ENCODE measurements at regions not wholly inside any gene's neighbourhood (a gene's known extent, or its start where the extent isn't known, plus 50 kb on each side); places are given as distances from the start of the nearest gene placed in this dataset.

DNA sequence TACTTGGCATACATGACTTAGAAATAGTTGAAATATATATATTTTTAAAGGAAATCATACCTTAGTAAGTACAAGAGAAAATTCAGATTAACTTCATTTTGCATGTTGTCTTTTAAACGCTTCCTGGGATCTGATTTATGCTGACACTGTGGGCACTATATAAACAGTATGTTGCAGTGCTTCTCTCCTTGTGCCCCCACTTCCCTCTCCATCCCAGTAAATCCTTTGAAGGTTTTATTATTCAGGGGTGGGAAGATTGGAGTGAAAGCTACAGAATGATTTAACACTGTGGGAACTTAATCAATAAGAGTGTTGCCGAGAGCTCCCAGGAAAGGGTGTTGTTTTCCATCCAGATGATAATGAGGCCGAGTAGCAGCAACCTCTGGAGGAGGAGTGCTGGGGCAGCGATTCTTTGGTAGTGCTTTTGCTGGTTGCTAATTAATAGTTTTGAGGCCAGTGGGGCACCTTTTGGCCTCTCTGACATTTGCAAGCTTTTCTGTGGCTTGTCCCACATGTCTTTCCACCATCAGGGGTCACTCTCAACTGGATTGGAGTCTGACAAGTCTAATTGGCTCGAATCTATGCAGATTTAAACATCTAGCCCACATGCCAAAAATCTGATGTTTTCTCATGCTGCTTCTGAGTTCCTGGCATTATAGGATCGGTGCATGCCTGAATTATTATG lies 183.0 kb upstream of the MMS22L start:
- TF ChIP-seq, protein P1, sequence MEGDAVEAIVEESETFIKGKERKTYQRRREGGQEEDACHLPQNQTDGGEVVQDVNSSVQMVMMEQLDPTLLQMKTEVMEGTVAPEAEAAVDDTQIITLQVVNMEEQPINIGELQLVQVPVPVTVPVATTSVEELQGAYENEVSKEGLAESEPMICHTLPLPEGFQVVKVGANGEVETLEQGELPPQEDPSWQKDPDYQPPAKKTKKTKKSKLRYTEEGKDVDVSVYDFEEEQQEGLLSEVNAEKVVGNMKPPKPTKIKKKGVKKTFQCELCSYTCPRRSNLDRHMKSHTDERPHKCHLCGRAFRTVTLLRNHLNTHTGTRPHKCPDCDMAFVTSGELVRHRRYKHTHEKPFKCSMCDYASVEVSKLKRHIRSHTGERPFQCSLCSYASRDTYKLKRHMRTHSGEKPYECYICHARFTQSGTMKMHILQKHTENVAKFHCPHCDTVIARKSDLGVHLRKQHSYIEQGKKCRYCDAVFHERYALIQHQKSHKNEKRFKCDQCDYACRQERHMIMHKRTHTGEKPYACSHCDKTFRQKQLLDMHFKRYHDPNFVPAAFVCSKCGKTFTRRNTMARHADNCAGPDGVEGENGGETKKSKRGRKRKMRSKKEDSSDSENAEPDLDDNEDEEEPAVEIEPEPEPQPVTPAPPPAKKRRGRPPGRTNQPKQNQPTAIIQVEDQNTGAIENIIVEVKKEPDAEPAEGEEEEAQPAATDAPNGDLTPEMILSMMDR (IDR thresholded peaks at IDR 0.05), result no peak
- no peak for TF ChIP-seq POLR2A (IDR thresholded peaks at IDR 0.05)

All from testis (tissue), 2 donors.